G401.6 (cell line): ENCODE measurements at regions not wholly inside any gene's neighbourhood (a gene's known extent, or its start where the extent isn't known, plus 50 kb on each side); places are given as distances from the start of the nearest gene placed in this dataset.
"Not testable (repeated sequence)": the region's sequence is repeated elsewhere in the genome, so short reads cannot be mapped to it uniquely, and the experiment has no call there.

ENCODE experiments used
- FAIRE-seq: peaks from 2 replicates; lab custom pipeline; 2012; peaks lifted over from hg19 to GRCh38; lab: Jason Lieb, UNC

DNA sequence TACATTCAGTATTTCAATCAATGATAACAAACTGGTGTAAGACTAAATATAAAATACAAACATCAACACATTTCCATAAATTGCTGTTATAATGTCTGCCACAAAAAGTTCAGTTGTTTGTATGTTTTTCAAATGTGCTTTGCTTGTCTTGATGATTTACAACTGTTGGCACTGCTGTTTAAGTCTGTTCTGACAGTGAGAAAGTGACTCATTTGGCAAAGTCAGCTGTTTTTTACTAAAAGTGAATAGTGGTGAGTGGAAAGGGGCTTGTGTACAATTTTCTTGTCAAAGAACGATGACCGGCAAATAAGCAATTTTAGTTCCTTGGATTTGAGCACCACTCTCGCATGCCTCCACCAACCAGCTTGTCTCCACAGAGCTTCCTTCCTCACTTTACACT is 244.0 kb downstream of the RTP5 start:
- FAIRE-seq, result not testable (repeated sequence)

DNA sequence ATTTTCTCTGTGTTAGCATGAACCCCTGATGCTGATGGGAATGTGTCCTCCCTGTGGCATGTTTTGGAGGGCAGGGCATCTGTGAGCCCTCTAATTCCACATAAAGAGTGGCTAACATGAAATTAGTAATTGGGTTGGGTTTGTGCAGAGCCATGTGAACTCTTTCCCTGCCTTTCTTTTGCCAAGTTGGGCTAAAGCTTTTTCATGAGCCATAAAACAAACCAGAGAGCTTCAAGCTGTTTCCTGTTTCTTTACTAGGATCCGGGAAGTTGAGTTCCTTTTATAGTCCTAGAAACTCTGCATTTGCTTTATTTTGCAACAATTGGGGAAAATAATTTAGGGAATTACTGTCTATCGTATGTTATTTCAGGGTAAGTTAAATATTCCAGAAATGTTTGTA is 247.1 kb downstream of the RTP5 start:
- not testable (repeated sequence) for FAIRE-seq

DNA sequence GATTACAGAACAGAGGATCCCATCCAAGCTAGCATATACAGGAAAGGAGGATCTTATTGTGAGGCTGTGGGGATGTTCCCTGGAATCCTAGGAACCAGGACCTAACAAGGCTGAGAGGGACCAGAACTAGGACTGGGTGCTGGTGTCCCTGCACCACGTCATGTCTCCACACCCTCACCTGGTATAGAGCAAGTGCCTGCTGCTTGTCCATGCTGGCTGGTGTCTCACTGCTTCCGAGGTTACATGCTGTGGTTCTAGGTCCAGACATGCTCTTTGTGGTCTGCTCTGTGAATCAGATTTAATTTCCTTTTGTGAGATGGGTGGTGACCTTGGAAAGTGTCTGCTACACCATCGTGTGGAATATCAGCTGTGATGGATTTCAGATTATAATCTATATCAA is 247.8 kb downstream of the RTP5 start:
- FAIRE-seq, result not testable (repeated sequence)

DNA sequence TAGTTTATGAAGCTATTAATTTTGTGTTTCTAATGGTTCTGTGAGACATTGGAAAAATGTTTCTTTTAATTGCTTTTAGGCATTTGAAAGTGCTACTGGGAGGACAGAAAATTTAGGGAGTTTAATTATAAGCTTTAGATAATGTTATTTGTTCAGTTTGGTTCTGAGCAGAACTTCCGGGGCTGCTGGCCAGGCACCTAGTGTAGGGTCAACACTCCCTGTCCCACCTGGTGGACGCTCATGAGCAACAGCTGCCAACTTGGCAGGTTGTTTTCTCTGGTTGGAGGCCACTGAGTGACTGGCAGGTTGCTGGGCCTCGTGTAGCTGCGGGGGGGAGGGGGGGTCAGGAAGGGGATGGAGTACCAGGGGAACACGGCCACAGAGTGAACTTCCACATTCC is 250.2 kb downstream of the RTP5 start:
- not testable (repeated sequence) for FAIRE-seq

- not testable (repeated sequence) for FAIRE-seq
These were observed 261.2 kb downstream of the RTP5 start for GRCh38 chr2:242130682-242131081.

DNA sequence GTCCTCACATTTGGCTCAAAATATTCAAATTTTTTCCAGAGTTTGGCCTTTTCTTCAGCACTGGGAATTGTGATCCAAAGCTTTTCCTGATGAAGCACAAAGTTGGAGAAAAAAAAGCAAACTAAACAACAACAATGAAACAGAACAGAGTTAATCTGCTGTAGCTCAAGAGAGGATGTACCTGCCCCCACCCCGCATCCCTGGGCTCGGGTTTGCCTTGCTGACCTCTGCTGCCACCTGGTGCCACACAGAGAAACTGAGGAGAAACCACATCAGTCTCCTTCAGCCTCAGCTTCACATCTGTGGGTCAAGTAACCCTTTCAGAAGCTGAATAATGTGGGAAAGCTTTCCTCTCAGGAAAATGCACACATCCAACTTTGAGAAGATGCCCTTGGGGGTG is 290.4 kb downstream of the RTP5 start:
- not testable (repeated sequence) for FAIRE-seq

GRCh38 chr2:242165115-242165514 is 295.6 kb downstream of the RTP5 start:
- FAIRE-seq, result not testable (repeated sequence)

- not testable (repeated sequence) for FAIRE-seq
These were observed 301.8 kb downstream of the RTP5 start for GRCh38 chr2:242171290-242171689.
